VCaP (cell line): ENCODE measurements at regions not wholly inside any gene's neighbourhood (a gene's known extent, or its start where the extent isn't known, plus 50 kb on each side); places are given as distances from the start of the nearest gene placed in this dataset.
"Not testable (repeated sequence)": the region's sequence is repeated elsewhere in the genome, so short reads cannot be mapped to it uniquely, and the experiment has no call there.

Experiments used
- H3K27ac ChIP-seq: fragments of 450-650 bp; 2 replicates; pipeline ENCODE4 v1.5.1; 2017
- TF ChIP-seq, protein P1 (sequence below): fragments of 450-650 bp; conservative IDR thresholded peaks from 2 replicates; pipeline ENCODE4 v1.5.1; 2017; ENCODE audit warnings: mild to moderate bottlenecking, moderate library complexity

DNA sequence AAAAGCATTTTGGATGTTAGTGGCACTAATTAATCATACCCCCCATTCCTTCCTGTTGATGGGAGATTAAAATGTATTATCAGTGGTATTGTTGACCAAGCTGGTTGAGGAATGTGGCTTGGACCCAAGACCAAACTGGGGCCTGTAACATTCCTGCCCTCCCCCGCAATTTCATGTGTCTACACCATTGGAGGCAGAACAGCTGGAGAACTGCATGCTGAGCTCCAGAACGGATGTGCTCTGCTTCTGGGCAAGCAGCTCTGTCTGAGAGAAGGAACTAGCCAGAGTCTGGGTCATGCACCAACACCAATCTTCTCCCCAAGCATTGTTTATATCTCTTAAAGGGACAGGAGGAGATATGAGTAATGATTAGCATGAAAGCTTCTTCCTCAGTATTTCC lies 185.5 kb downstream of the CEP135 start:
- no peak overlapping the region for H3K27ac ChIP-seq
- TF ChIP-seq, protein P1, sequence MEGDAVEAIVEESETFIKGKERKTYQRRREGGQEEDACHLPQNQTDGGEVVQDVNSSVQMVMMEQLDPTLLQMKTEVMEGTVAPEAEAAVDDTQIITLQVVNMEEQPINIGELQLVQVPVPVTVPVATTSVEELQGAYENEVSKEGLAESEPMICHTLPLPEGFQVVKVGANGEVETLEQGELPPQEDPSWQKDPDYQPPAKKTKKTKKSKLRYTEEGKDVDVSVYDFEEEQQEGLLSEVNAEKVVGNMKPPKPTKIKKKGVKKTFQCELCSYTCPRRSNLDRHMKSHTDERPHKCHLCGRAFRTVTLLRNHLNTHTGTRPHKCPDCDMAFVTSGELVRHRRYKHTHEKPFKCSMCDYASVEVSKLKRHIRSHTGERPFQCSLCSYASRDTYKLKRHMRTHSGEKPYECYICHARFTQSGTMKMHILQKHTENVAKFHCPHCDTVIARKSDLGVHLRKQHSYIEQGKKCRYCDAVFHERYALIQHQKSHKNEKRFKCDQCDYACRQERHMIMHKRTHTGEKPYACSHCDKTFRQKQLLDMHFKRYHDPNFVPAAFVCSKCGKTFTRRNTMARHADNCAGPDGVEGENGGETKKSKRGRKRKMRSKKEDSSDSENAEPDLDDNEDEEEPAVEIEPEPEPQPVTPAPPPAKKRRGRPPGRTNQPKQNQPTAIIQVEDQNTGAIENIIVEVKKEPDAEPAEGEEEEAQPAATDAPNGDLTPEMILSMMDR: no peak

DNA sequence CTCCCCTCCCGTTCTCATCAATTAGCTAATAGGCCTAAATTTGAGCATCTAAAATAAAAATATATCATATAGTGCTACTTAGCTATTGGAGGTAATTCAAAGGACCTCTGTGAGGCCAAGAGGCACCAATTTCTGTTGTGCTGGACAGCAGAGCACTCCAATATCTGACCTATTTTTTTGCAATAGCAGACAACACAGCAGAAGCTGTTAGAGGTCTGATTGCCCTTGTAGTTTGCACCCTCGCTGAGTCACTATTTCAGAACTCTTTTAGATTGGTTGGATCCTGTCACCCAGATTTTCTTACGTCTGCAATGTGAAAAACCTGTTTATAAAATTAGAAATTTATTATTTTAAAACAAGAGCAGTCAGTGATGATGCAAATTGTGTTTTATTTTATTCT lies 184.1 kb downstream of the CEP135 start:
- no peak overlapping the region for H3K27ac ChIP-seq
- TF ChIP-seq, protein P1: no peak

DNA sequence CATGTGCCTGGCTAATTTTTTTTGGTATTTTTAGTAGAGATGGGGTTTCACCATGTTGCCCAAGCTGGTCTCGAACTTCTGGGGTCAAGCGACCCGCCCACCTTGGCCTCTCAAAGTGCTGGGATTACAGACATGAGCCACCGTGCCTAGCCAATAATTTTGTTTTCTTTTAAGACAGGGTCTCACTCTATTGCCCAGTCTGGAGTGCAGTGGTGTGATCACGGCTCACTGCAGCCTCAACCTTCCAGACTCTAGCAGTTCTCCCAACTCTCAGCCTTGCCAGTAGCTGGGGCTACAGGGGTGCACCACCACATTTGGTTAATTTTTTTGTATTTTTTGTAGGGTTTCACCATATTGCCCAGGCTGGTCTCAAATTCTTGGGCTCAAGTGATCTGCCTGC lies 183.4 kb downstream of the CEP135 start:
- H3K27ac ChIP-seq: not testable (repeated sequence)

DNA sequence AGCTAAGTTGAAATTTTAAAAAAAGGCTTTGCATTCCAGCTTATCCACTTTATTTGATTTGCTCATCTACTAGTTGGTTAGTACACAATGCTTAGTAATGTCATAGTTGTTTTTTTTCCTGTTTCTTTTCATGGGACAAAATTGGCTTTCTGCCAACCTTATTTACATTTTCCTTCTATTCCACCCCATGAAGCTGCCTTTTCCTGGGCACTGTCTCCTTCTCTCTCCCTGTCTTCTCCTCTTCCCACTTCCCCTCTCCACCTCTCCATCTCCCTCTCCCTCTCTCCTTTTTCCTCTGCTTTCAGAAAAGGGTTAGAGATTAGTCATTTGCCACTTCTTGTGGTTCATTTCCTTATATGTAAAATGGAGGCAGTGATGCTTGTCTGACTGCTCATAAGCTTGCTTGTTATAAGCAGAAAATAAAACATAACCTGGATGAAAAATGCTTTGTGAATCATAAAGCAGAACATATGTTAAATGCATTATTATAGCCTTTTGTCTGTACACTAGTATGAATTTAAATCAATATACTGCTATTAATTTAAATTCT lies 181.9 kb downstream of the CEP135 start:
- TF ChIP-seq, protein P1: no peak
- H3K27ac ChIP-seq: no peak overlapping the region

DNA sequence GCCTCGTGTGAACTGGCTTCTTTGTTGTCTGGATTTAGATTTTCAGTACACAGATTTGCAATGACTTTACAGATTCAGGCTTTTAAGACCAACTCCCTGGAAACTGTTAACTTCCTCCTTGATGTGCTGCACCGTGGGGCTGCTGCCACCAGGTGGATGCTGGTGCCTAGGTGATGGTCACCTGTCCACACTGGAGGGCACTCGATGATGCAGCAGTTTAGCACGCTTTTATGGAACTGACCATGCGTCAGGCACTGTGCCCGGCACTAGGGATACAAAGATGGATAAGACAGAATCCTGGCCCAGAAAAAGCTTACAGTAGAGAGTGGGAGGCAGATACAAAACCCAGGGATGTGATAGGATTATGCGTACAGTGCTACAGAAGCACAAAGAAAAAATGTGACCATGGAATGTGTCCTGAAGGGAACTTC lies 180.7 kb downstream of the CEP135 start:
- no peak overlapping the region for H3K27ac ChIP-seq
- TF ChIP-seq, protein P1: peak; percentile 83

DNA sequence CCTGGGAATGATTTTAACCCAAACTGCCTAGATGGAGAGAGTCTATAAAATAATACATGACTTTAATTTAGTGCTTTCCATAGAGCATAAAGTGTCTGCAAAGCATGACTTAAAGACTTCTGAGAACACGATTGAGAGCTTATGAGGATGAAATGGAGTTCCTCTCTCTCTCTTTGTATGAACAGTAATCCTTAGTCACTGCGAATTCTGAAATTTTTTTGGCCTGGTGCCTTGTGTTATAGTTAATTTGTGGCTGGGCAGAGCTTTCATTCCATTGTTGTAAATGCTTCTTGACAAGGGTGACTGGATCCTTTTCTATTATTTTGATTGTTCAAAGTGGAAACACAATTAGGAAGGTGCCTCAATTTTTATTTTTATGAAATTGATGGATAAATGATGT lies 179.5 kb downstream of the CEP135 start:
- TF ChIP-seq, protein P1: no peak

DNA sequence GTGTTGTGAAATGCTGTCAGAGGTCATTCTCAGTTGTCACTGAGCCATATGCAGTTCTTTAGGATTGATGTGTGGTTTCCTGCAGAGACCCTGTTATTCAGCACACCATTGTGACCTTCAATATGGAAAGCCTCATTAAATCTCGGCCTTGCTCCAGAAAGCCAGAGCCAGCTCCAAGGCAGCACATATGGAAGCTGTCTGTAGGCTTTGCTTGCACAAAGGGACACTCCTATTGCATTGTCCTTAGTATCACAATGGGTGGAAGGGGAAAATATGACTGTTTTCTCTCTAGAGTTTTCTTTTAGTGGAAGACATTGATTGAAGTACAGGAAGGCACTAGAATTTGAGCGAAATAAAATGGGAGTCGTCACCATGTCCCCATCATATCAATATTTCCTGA lies 179.0 kb downstream of the CEP135 start:
- TF ChIP-seq, protein P1: no peak
- no peak overlapping the region for H3K27ac ChIP-seq

More for the DNA sequence above, 179.5 kb downstream of the CEP135 start:
- H3K27ac ChIP-seq: no peak overlapping the region

DNA sequence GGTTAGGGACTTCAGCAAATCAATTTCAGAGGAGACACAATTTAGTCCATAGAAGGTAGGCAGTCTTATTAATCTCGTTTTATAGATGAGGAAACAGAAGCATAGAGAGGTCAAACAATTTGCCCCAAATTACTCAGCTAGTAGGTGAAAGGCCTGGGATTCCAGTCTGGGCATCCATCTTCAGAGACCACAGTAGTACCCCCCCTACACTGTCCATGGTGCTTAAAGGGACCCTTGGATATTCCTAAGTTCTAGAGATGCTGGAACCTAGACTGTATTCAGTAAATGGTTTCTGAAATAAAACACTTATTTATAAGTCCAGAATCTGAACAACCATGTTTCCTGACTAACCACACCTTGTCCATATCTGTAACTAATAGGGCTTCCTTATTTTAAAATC lies 174.8 kb downstream of the CEP135 start:
- H3K27ac ChIP-seq: no peak overlapping the region
- TF ChIP-seq, protein P1: no peak
